ENCODE measurements at regions not wholly inside any gene's neighbourhood (a gene's known extent, or its start where the extent isn't known, plus 50 kb on each side); places are given as distances from the start of the nearest gene placed in this dataset.
A peak's percentile ranks its signal among the peaks of the same experiment; 100 is the strongest.

- Mint-ChIP-seq H3K27me3 (ENCODE audit: unreplicated experiment) (no peaks in the 10 kb centered on the region), H3K36me3 (ENCODE audit: unreplicated experiment) (no peaks in the 10 kb centered on the region), H3K4me1 (ENCODE audit: unreplicated experiment) (peaks cover 7% of the 10 kb centered on the region), H3K27ac (ENCODE audit: unreplicated experiment) (no peak overlapping the region), H3K9me3 (ENCODE audit: unreplicated experiment) (no peaks in the 10 kb centered on the region), H3K4me3 (ENCODE audit: unreplicated experiment) (no peak overlapping the region)
- no peak for DNase-seq (ENCODE audit: extremely low spot score, unreplicated experiment)
- TF ChIP-seq, protein P1, sequence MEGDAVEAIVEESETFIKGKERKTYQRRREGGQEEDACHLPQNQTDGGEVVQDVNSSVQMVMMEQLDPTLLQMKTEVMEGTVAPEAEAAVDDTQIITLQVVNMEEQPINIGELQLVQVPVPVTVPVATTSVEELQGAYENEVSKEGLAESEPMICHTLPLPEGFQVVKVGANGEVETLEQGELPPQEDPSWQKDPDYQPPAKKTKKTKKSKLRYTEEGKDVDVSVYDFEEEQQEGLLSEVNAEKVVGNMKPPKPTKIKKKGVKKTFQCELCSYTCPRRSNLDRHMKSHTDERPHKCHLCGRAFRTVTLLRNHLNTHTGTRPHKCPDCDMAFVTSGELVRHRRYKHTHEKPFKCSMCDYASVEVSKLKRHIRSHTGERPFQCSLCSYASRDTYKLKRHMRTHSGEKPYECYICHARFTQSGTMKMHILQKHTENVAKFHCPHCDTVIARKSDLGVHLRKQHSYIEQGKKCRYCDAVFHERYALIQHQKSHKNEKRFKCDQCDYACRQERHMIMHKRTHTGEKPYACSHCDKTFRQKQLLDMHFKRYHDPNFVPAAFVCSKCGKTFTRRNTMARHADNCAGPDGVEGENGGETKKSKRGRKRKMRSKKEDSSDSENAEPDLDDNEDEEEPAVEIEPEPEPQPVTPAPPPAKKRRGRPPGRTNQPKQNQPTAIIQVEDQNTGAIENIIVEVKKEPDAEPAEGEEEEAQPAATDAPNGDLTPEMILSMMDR (IDR thresholded peaks at IDR 0.05): no peak
Measured at GRCh38 chr2:67839668-67840067, 223.1 kb downstream of the C1D start.

- no peak overlapping the region for H3K27ac Mint-ChIP-seq (ENCODE audit: unreplicated experiment)
- DNase-seq (ENCODE audit: extremely low spot score, unreplicated experiment): peak; percentile 87
- H3K4me1 Mint-ChIP-seq (ENCODE audit: unreplicated experiment): peaks cover 10% of the 10 kb centered on the region
- TF ChIP-seq, protein P1 (IDR thresholded peaks at IDR 0.05): peak; percentile 93
- no peak overlapping the region for H3K4me3 Mint-ChIP-seq (ENCODE audit: unreplicated experiment)
- H3K9me3 Mint-ChIP-seq (ENCODE audit: unreplicated experiment): no peaks in the 10 kb centered on the region
- no peaks in the 10 kb centered on the region for H3K27me3 Mint-ChIP-seq (ENCODE audit: unreplicated experiment)
- no peaks in the 10 kb centered on the region for H3K36me3 Mint-ChIP-seq (ENCODE audit: unreplicated experiment)
Measured at GRCh38 chr2:67840460-67841068, 222.2 kb downstream of the C1D start.

GRCh38 chr2:67841711-67842110 is 221.1 kb downstream of the C1D start:
- peaks cover 21% of the 10 kb centered on the region for H3K4me1 Mint-ChIP-seq (ENCODE audit: unreplicated experiment)
- H3K27ac Mint-ChIP-seq (ENCODE audit: unreplicated experiment): no peak overlapping the region
- H3K9me3 Mint-ChIP-seq (ENCODE audit: unreplicated experiment): no peaks in the 10 kb centered on the region
- no peak overlapping the region for H3K4me3 Mint-ChIP-seq (ENCODE audit: unreplicated experiment)
- TF ChIP-seq, protein P1 (IDR thresholded peaks at IDR 0.05): no peak
- no peaks in the 10 kb centered on the region for H3K36me3 Mint-ChIP-seq (ENCODE audit: unreplicated experiment)
- DNase-seq (ENCODE audit: extremely low spot score, unreplicated experiment): no peak
- no peaks in the 10 kb centered on the region for H3K27me3 Mint-ChIP-seq (ENCODE audit: unreplicated experiment)

DNA sequence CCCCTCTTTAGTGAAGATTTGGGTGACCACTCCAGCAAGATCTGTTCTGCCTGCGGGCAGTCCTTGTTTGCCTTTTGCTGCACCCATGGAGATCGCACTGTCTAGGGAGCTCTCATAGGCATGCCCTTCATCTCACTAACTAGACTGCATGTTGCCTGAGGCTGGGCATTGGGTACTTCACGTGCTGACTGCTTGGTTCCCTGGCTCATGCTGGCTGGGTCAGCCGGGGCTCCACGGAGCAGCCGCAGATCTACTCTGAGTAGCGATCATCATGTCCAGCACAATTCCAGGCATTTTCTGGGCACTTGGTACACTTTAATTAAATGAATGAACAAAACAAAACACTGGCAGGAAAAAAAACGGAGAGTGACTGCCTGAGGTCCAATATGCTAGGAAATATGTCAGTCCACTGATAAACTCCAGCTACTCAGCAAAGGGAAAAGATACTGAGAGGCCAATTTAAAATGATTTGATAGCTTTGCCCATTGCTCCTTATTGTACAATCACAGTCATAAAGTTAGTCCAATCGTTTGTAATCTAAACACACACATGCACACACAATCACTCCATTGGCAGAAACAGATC is 220.3 kb downstream of the C1D start:
- no peaks in the 10 kb centered on the region for H3K27me3 Mint-ChIP-seq (ENCODE audit: unreplicated experiment)
- H3K4me1 Mint-ChIP-seq (ENCODE audit: unreplicated experiment): peaks cover 21% of the 10 kb centered on the region
- TF ChIP-seq, protein P1 (IDR thresholded peaks at IDR 0.05): no peak
- no peaks in the 10 kb centered on the region for H3K36me3 Mint-ChIP-seq (ENCODE audit: unreplicated experiment)
- no peaks in the 10 kb centered on the region for H3K9me3 Mint-ChIP-seq (ENCODE audit: unreplicated experiment)
- H3K27ac Mint-ChIP-seq (ENCODE audit: unreplicated experiment): no peak overlapping the region
- H3K4me3 Mint-ChIP-seq (ENCODE audit: unreplicated experiment): no peak overlapping the region
- DNase-seq (ENCODE audit: extremely low spot score, unreplicated experiment): no peak

DNA sequence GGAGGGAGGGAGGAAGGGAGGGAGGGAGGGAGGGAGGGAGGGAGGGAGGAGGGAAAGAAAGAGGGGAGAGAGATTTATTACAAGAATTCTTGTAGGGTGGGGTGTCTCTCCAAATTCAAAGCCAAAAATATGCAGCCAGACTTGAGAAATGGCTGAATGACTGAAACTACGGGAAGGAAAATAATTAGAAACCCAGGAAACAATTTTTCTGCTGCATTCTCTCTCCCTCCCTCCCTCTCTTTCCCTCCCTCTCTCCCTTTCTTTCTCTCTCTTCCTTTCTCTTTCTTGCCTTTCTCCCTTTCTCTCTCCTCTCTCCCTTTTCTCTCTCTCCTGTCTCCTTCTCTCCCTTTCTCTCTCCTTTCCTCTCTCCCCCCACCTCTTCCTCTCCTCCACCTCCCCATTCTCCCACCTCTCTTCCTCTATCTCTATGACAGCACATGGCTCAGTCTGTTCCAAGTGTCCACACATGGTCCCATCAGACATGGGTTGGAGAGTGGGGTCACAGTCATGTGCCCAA is 218.7 kb downstream of the C1D start:
- Mint-ChIP-seq H3K4me1 (ENCODE audit: unreplicated experiment) (peaks cover 21% of the 10 kb centered on the region), H3K9me3 (ENCODE audit: unreplicated experiment) (no peaks in the 10 kb centered on the region), H3K4me3 (ENCODE audit: unreplicated experiment) (no peak overlapping the region), H3K27me3 (ENCODE audit: unreplicated experiment) (no peaks in the 10 kb centered on the region), H3K27ac (ENCODE audit: unreplicated experiment) (no peak overlapping the region), H3K36me3 (ENCODE audit: unreplicated experiment) (no peaks in the 10 kb centered on the region)
- DNase-seq (ENCODE audit: extremely low spot score, unreplicated experiment): no peak
- TF ChIP-seq, protein P1 (IDR thresholded peaks at IDR 0.05): no peak

All from osteocyte (in vitro differentiated cells).